Activated B cell treated with CpG ODN at 0.5 μM for 24 hours (primary cell): ENCODE measurements at regions not wholly inside any gene's neighbourhood (a gene's known extent, or its start where the extent isn't known, plus 50 kb on each side); places are given as distances from the start of the nearest gene placed in this dataset.

Source experiments
- ATAC-seq: fragments of 200-7000 bp; cut with Tn5 transposase; one replicate; pipeline ENCODE4 v1.10.0; 2021; ENCODE audit warnings: low read depth, mild to moderate bottlenecking, moderate library complexity
- CTCF ChIA-PET: fragments of 350-600 bp; sonication (Branson Sonifier 250); formaldehyde crosslinking; loops from one replicate; lab custom pipeline; 2021; ENCODE audit warnings: antibody characterized with exemption; lab: Charles Lee
- POLR2A ChIA-PET: fragments of 350-600 bp; sonication (Branson Sonifier 250); formaldehyde crosslinking; loops from one replicate; lab custom pipeline; 2021; ENCODE audit warnings: antibody characterized with exemption; lab: Charles Lee
- DNase-seq: peaks from one replicate; pipeline ENCODE4 v3.0.0; 2022
- H3K27ac Mint-ChIP-seq: one replicate; pipeline ENCODE4 v1.8.0; 2020; ENCODE audit warnings: mixed read lengths
- H3K27me3 Mint-ChIP-seq: one replicate; pipeline ENCODE4 v1.8.0; 2021; ENCODE audit warnings: mixed read lengths
- H3K36me3 Mint-ChIP-seq: one replicate; pipeline ENCODE4 v1.8.0; 2021; ENCODE audit warnings: low read depth, mixed read lengths
- H3K4me1 Mint-ChIP-seq: one replicate; pipeline ENCODE4 v1.8.0; 2021; ENCODE audit warnings: mixed read lengths
- H3K4me3 Mint-ChIP-seq: one replicate; pipeline ENCODE4 v1.8.0; 2020; ENCODE audit warnings: mild to moderate bottlenecking, mixed read lengths
- H3K9me3 Mint-ChIP-seq: one replicate; pipeline ENCODE4 v1.8.0; 2020; ENCODE audit warnings: mixed read lengths
- intact Hi-C: fragments of 100-400 bp; cut with micrococcal nuclease; formaldehyde crosslinking; loops from one replicate; pipeline ENCODE4 v1.15.1; 2024
- TF ChIP-seq, protein P1 (sequence below): fragments of 200-600 bp; IDR thresholded peaks from one replicate; pipeline ENCODE4 v1.8.0; 2022; ENCODE audit warnings: antibody characterized with exemption, mild to moderate bottlenecking

DNA sequence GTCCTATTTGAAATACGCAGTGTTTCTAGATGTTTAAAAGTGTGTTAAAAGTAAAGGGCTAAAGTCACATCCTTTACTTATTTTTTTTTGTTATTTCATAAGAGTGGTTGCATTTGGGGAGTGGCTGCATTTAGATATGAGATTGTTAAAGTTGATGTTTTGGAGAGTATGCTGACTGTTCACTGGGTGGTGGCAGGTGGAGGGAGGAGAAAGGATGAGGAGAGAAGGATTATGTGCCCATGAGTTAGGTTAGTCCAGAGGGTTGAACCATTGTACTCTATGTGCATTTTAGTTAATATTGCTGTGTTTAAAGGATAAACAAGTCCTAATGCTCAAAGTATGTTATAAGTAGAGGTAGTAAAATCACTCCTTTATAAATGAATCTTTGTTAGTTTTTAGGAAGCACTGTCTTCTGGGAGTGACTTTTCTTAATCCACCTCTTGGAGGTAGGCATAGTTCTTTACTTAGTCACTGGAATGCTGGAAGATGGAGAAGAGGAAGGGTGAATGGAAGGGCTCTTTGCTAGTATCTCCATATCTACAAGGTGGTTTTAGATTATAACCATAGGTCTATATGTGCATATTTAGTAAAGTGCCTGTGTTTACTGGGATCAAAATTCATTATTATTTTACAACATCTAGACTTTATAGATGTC, 332.3 kb downstream of the NPR3 start:
- Mint-ChIP-seq H3K4me1 (no peaks in the 10 kb centered on the region), H3K36me3 (no peaks in the 10 kb centered on the region), H3K27me3 (no peaks in the 10 kb centered on the region), H3K9me3 (peaks cover 7% of the 10 kb centered on the region), H3K27ac (no peak overlapping the region), H3K4me3 (no peak overlapping the region)
- DNase-seq (no peak), ATAC-seq (no peak)
- ChIA-PET POLR2A (no interaction called here), CTCF (no interaction called here)
- intact Hi-C loops, result no loop called here
- TF ChIP-seq, protein P1, sequence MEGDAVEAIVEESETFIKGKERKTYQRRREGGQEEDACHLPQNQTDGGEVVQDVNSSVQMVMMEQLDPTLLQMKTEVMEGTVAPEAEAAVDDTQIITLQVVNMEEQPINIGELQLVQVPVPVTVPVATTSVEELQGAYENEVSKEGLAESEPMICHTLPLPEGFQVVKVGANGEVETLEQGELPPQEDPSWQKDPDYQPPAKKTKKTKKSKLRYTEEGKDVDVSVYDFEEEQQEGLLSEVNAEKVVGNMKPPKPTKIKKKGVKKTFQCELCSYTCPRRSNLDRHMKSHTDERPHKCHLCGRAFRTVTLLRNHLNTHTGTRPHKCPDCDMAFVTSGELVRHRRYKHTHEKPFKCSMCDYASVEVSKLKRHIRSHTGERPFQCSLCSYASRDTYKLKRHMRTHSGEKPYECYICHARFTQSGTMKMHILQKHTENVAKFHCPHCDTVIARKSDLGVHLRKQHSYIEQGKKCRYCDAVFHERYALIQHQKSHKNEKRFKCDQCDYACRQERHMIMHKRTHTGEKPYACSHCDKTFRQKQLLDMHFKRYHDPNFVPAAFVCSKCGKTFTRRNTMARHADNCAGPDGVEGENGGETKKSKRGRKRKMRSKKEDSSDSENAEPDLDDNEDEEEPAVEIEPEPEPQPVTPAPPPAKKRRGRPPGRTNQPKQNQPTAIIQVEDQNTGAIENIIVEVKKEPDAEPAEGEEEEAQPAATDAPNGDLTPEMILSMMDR, result no peak

DNA sequence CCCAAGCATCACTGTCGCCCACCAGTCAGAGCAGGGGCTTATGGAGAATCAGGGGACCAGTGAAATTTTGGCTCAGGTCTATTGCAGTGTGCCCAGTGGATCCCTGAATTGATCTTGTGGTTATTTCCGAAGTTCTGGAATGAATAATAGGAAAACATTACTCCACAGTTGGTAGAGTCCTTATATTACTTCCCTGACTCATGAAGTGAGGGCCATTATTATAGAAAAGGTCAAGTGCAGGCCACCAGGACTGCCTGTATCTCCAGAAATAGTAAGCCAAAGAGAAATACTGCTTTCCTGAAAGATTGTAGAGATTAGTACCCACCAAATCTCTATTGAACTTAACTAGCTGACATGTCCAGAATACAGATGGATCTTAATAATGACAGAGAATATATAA, 335.0 kb downstream of the NPR3 start:
- ChIA-PET CTCF (no interaction called here), POLR2A (no interaction called here)
- TF ChIP-seq, protein P1, result no peak
- DNase-seq (no peak), ATAC-seq (no peak)
- Mint-ChIP-seq H3K36me3 (no peaks in the 10 kb centered on the region), H3K27me3 (no peaks in the 10 kb centered on the region), H3K4me3 (no peak overlapping the region), H3K9me3 (peaks cover 3% of the 10 kb centered on the region), H3K27ac (no peak overlapping the region), H3K4me1 (no peaks in the 10 kb centered on the region)
- intact Hi-C loops, result no loop called here

DNA sequence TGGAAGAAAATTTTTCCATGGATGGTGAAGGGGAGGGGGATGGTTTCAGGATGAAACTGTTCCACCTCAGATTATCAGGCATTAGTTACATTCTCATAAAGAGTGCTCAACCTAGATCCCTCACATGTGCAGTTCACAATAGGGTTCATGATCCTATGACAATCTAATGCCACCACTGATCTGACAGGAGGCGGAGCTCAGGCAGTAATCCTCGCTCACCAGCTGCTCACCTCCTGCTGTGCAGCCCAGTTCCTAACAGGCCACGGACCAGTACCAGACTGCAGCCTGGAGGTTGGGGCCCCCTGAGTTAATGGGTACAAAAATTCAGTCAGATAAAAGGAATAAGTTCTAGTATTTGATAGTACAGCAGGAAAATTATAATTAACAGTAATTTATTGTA, 337.2 kb downstream of the NPR3 start:
- TF ChIP-seq, protein P1, result no peak
- ChIA-PET CTCF (no interaction called here), POLR2A (no interaction called here)
- no peak overlapping the region for H3K4me3 Mint-ChIP-seq
- no peaks in the 10 kb centered on the region for H3K9me3 Mint-ChIP-seq
- DNase-seq (no peak), ATAC-seq (no peak)
- no peaks in the 10 kb centered on the region for H3K36me3 Mint-ChIP-seq
- no peaks in the 10 kb centered on the region for H3K27me3 Mint-ChIP-seq
- intact Hi-C loops, result no loop called here
- no peak overlapping the region for H3K27ac Mint-ChIP-seq
- no peaks in the 10 kb centered on the region for H3K4me1 Mint-ChIP-seq

DNA sequence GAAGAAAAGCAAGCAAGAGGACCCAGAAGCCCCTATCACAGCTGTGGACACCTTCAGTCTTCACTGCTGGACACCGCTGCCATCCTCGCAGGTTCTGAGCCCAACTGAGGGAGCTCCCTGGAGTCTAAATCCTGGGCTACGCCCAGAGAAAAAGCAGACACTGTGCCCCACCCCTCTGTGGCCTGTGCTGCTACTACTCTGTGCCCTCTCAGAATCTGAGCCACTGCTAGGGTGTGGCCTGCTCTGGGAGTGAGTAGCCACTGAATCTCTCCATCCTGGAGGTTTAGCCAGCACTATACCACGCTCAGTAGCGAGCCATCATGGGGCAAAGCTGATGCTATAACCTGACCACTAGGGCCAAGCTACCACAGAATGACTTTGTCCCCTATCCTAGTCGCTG, 338.2 kb downstream of the NPR3 start:
- POLR2A ChIA-PET, result no interaction called here
- no peak for DNase-seq

DNA sequence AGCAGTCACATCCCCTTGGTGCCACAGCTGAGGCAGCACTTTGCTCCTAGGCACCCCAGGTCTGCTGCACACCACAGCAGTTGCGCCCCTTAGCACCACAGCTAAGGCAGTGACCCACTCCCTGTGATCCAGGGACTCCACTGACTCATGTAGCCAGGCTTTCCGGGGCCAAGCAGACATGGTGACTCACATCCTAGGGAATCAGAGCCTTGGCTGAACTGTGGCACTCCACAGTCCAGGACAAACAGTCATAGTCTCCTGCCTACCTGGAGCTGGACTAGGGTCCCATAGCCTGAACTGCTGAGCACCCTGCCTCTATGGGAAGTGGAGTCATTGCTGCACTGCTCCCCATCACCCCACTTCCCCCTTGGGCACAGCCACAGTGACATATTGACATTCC, 338.7 kb downstream of the NPR3 start:
- Mint-ChIP-seq H3K4me1 (no peaks in the 10 kb centered on the region), H3K9me3 (peaks cover 4% of the 10 kb centered on the region), H3K4me3 (no peak overlapping the region), H3K27ac (no peak overlapping the region), H3K36me3 (no peaks in the 10 kb centered on the region), H3K27me3 (no peaks in the 10 kb centered on the region)
- ATAC-seq (no peak), DNase-seq (no peak)
- ChIA-PET POLR2A (no interaction called here), CTCF (no interaction called here)
- TF ChIP-seq, protein P1, result no peak
- intact Hi-C loops, result no loop called here

More for the DNA sequence above, 338.2 kb downstream of the NPR3 start:
- intact Hi-C loops, result no loop called here
- no peak for ATAC-seq
- no peaks in the 10 kb centered on the region for H3K27me3 Mint-ChIP-seq
- peaks cover 4% of the 10 kb centered on the region for H3K9me3 Mint-ChIP-seq
- H3K4me1 Mint-ChIP-seq, result no peaks in the 10 kb centered on the region
- H3K4me3 Mint-ChIP-seq, result no peak overlapping the region
- TF ChIP-seq, protein P1, result no peak
- CTCF ChIA-PET, result no interaction called here
- H3K36me3 Mint-ChIP-seq, result no peaks in the 10 kb centered on the region
- no peak overlapping the region for H3K27ac Mint-ChIP-seq
